CD14-positive monocyte (primary cell): ENCODE measurements at regions not wholly inside any gene's neighbourhood (a gene's known extent, or its start where the extent isn't known, plus 50 kb on each side); places are given as distances from the start of the nearest gene placed in this dataset.

Experiments
- DNase-seq, 3 donors: peaks; one replicate each; pipeline ENCODE4 v3.0.0-alpha.2; 2011 to 2022
- H2AFZ ChIP-seq: 2 replicates; pipeline ENCODE4 v1.6.0; 2012; ENCODE audit warnings: mild to moderate bottlenecking, low read depth, low read length, inconsistent platforms; ENCODE audit not compliant: insufficient read depth, poor library complexity, severe bottlenecking
- H3K27ac ChIP-seq, 2 donors: 1 replicate in 1 of 2; 2 replicates in 1 of 2; pipeline ENCODE4 v1.5.1; 2012 to 2013; ENCODE audit warnings: low read length in 2 of 2, control low read depth in 1 of 2, inconsistent platforms in 1 of 2, low read depth in 1 of 2, mild to moderate bottlenecking in 1 of 2
- H3K27me3 ChIP-seq, 2 donors: one replicate each; pipeline versions ENCODE4 v1.6.0 to v1.6.1; 2011 to 2013; ENCODE audit warnings: low read length in 2 of 2; ENCODE audit not compliant: control insufficient read depth in 2 of 2, insufficient read depth in 2 of 2
- H3K36me3 ChIP-seq, 2 donors: replicated peaks in 1 of 2; 1 replicate in 1 of 2; 2 replicates in 1 of 2; pipeline versions ENCODE4 v1.5.1 to v1.6.1; 2012 to 2013; ENCODE audit warnings: low read length in 2 of 2, control low read depth in 1 of 2, inconsistent platforms in 1 of 2, mild to moderate bottlenecking in 1 of 2; ENCODE audit not compliant: insufficient read depth in 2 of 2, control insufficient read depth in 1 of 2
- H3K4me1 ChIP-seq, 2 donors: 1 replicate in 1 of 2; 2 replicates in 1 of 2; pipeline versions ENCODE4 v1.5.1 to v1.6.1; 2012 to 2013; ENCODE audit warnings: low read length in 2 of 2, control low read depth in 1 of 2, inconsistent platforms in 1 of 2, mild to moderate bottlenecking in 1 of 2, moderate library complexity in 1 of 2; ENCODE audit not compliant: insufficient read depth in 2 of 2, control insufficient read depth in 1 of 2
- H3K4me2 ChIP-seq: replicated peaks from 2 replicates; pipeline ENCODE3; 2012; ENCODE audit warnings: low read length, moderate library complexity, mild to moderate bottlenecking; ENCODE audit not compliant: poor library complexity, severe bottlenecking; ENCODE audit errors: extremely low read depth
- H3K4me3 ChIP-seq, 3 experiments: fragments of 200-600 bp in 1 of 3; sonication (generic) in 1 of 3; replicated peaks in 1 of 3; 1 replicate in 2 of 3; 2 replicates in 1 of 3; pipeline ENCODE4 v1.5.1; 2011 to 2013; ENCODE audit warnings: low read length in 3 of 3, mild to moderate bottlenecking in 3 of 3, control low read depth in 2 of 3, low read depth in 2 of 3, inconsistent platforms in 1 of 3, moderate library complexity in 1 of 3
- H3K79me2 ChIP-seq: 2 replicates; pipeline ENCODE4 v1.6.0; 2012; ENCODE audit warnings: mild to moderate bottlenecking, control low read depth, inconsistent platforms, low read length, moderate library complexity; ENCODE audit not compliant: insufficient read depth
- H3K9ac ChIP-seq: 2 replicates; pipeline ENCODE4 v1.6.0; 2017; ENCODE audit warnings: low read length, mild to moderate bottlenecking; ENCODE audit not compliant: insufficient read depth, poor library complexity, severe bottlenecking
- H3K9me3 ChIP-seq, 2 donors: replicated peaks in 1 of 2; 1 replicate in 1 of 2; 2 replicates in 1 of 2; pipeline versions ENCODE4 v1.5.1 to v1.6.1; 2012 to 2013; ENCODE audit warnings: low read length in 2 of 2, control low read depth in 1 of 2; ENCODE audit not compliant: control insufficient read depth in 1 of 2, insufficient read depth in 1 of 2
- H4K20me1 ChIP-seq: 2 replicates; pipeline ENCODE4 v1.6.0; 2012; ENCODE audit warnings: mild to moderate bottlenecking, low read length, control low read depth, moderate library complexity; ENCODE audit not compliant: insufficient read depth
- H3K27ac Mint-ChIP-seq, 7 donors: one replicate each; pipeline ENCODE4 v1.8.0; 2020; ENCODE audit warnings: mild to moderate bottlenecking in 7 of 7, mixed read lengths in 7 of 7, moderate library complexity in 6 of 7, inconsistent platforms in 2 of 7
- H3K27me3 Mint-ChIP-seq, 3 donors: one replicate each; pipeline ENCODE4 v1.8.0; 2021 to 2022; ENCODE audit warnings: low read depth in 3 of 3, mild to moderate bottlenecking in 3 of 3, mixed read lengths in 3 of 3, moderate library complexity in 3 of 3, inconsistent platforms in 1 of 3
- H3K36me3 Mint-ChIP-seq, 2 donors: one replicate each; pipeline ENCODE4 v1.8.0; 2020; ENCODE audit warnings: mixed read lengths in 2 of 2, inconsistent platforms in 1 of 2, mild to moderate bottlenecking in 1 of 2
- H3K4me1 Mint-ChIP-seq: one replicate; pipeline ENCODE4 v1.8.0; 2020; ENCODE audit warnings: mild to moderate bottlenecking, mixed read lengths
- H3K4me3 Mint-ChIP-seq, 2 donors: one replicate each; pipeline ENCODE4 v1.8.0; 2020; ENCODE audit warnings: mild to moderate bottlenecking in 2 of 2, mixed read lengths in 2 of 2, moderate library complexity in 1 of 2
- H3K9me3 Mint-ChIP-seq, 7 donors: one replicate each; pipeline ENCODE4 v1.8.0; 2020 to 2022; ENCODE audit warnings: mixed read lengths in 7 of 7, mild to moderate bottlenecking in 6 of 7, moderate library complexity in 6 of 7, inconsistent platforms in 2 of 7
- WGBS: methylation state at CpG from one replicate; pipeline ENCODE4 v1.1.5; 2013; ENCODE audit warnings: missing lambda C conversion rate; ENCODE audit not compliant: insufficient coverage; 5-methylcytosine and 5-hydroxymethylcytosine counted together
- intact Hi-C, 2 donors: fragments of 100-400 bp; cut with micrococcal nuclease; formaldehyde crosslinking; loops; one replicate each; pipeline versions ENCODE4 v1.15.0 to v1.15.1; 2023
- TF ChIP-seq, protein P1 (sequence below): fragments of 200-600 bp; IDR thresholded peaks from one replicate; pipeline ENCODE4 v1.8.0; 2022; ENCODE audit warnings: antibody characterized with exemption, mild to moderate bottlenecking

DNA sequence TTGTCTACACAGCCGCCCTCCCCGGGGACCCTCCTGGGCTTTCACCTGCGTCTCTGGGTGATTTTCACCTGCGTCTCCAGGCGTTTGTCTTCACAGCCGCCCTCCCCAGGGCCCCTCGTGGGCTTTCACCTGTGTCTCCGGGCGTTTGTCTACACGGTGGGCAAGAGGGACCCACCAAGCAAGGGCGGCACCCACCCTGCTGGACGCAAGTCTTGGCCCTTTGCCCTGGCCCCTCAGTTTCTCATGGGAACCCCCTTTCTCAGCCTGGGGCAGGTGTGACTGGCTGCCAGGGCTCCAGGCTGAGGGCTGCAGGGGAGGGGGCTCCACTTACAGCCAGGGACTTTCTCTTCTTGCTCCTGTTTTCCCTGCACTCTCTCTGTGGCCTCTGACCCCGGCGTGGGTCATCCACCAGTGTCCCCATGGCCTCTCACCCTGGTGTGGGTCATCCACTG, 68.6 kb upstream of the GALNT9 start:
- Histone ChIP-seq H3K27ac (no peak overlapping the region), H3K9ac (no peak overlapping the region), H3K4me2 (no peak overlapping the region), H2AFZ (no peak overlapping the region), H3K36me3 (no peaks in the 10 kb centered on the region), H4K20me1 (no peaks in the 10 kb centered on the region), H3K4me3 (no peak overlapping the region), H3K79me2 (no peaks in the 10 kb centered on the region), H3K9me3 (peaks cover 4 to 5% of the 10 kb centered on the region in 2 donors), H3K4me1 (no peaks in the 10 kb centered on the region), H3K27me3 (peaks cover 0 to 26% of the 10 kb centered on the region in 2 donors)
- TF ChIP-seq, protein P1, sequence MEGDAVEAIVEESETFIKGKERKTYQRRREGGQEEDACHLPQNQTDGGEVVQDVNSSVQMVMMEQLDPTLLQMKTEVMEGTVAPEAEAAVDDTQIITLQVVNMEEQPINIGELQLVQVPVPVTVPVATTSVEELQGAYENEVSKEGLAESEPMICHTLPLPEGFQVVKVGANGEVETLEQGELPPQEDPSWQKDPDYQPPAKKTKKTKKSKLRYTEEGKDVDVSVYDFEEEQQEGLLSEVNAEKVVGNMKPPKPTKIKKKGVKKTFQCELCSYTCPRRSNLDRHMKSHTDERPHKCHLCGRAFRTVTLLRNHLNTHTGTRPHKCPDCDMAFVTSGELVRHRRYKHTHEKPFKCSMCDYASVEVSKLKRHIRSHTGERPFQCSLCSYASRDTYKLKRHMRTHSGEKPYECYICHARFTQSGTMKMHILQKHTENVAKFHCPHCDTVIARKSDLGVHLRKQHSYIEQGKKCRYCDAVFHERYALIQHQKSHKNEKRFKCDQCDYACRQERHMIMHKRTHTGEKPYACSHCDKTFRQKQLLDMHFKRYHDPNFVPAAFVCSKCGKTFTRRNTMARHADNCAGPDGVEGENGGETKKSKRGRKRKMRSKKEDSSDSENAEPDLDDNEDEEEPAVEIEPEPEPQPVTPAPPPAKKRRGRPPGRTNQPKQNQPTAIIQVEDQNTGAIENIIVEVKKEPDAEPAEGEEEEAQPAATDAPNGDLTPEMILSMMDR: no peak
- H3K27ac Mint-ChIP-seq: no peak overlapping the region
- 82% methylated on average over 14 of the region's 14 CpGs for WGBS
- intact Hi-C loops: no loop called here
- no peak for DNase-seq
- H3K9me3 Mint-ChIP-seq: peaks cover 0 to 6% (median 3%) of the 10 kb centered on the region in 7 donors
- H3K27me3 Mint-ChIP-seq: peaks cover 11 to 55% (median 33%) of the 10 kb centered on the region in 3 donors
- no peaks in the 10 kb centered on the region for H3K36me3 Mint-ChIP-seq
- peak overlapping the region in 1 of 2 donors; percentile 21 for H3K4me3 Mint-ChIP-seq
- no peaks in the 10 kb centered on the region for H3K4me1 Mint-ChIP-seq

DNA sequence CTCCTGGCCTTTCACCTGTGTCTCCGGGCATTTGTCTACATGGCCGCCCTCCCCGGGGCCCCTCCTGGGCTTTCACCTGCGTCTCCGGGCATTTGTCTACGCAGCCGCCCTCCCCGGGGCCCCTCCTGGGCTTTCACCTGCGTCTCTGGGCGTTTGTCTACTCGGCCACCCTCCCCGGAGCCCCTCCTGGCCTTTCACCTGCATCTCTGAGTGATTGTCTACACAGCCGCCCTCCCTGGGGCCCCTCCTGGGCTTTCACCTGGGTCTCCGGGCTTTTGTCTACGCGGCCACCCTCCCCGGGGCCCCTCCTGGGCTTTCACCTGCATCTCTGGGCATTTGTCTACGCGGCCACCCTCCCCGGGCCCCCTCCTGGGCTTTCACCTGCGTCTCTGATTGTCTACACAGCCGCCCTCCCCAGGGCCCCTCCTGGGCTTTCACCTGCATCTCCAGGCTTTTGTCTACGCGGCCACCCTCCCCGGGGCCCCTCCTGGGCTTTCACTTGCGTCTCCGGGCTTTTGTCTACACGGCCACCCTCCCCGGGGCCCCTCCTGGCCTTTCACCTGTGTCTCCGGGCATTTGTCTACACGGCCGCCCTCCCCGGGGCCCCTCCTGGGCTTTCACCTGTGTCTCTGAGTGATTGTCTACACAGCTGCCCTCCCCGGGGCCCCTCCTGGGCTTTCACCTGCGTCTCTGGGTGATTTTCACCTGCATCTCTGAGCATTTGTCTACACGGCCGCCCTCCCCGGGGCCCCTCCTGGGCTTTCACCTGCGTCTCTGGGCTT, 68.0 kb upstream of the GALNT9 start:
- H3K4me3 ChIP-seq: no peak overlapping the region
- no peak overlapping the region for H3K4me2 ChIP-seq
- no peak for DNase-seq
- no peak overlapping the region for H3K27ac ChIP-seq
- no peaks in the 10 kb centered on the region for H3K4me1 Mint-ChIP-seq
- peaks cover 0 to 6% (median 3%) of the 10 kb centered on the region in 7 donors for H3K9me3 Mint-ChIP-seq
- peaks cover 0 to 26% of the 10 kb centered on the region in 2 donors for H3K27me3 ChIP-seq
- no peaks in the 10 kb centered on the region for H4K20me1 ChIP-seq
- WGBS: 68% methylated on average over 39 of the region's 39 CpGs
- no peaks in the 10 kb centered on the region for H3K4me1 ChIP-seq
- H3K36me3 ChIP-seq: no peaks in the 10 kb centered on the region
- TF ChIP-seq, protein P1: no peak
- H3K27ac Mint-ChIP-seq: peak overlapping the region in 1 of 7 donors; percentile 3
- H3K9ac ChIP-seq: no peak overlapping the region
- H3K27me3 Mint-ChIP-seq: peaks cover 17 to 53% (median 33%) of the 10 kb centered on the region in 3 donors
- no peaks in the 10 kb centered on the region for H3K79me2 ChIP-seq
- peaks cover 4 to 5% of the 10 kb centered on the region in 2 donors for H3K9me3 ChIP-seq
- H2AFZ ChIP-seq: no peak overlapping the region
- H3K36me3 Mint-ChIP-seq: no peaks in the 10 kb centered on the region
- H3K4me3 Mint-ChIP-seq: peak overlapping the region in 1 of 2 donors; percentile 21
- intact Hi-C loops: no loop called here
